ENCODE measurements at regions not wholly inside any gene's neighbourhood (a gene's known extent, or its start where the extent isn't known, plus 50 kb on each side); places are given as distances from the start of the nearest gene placed in this dataset.

- TF ChIP-seq, protein P1, sequence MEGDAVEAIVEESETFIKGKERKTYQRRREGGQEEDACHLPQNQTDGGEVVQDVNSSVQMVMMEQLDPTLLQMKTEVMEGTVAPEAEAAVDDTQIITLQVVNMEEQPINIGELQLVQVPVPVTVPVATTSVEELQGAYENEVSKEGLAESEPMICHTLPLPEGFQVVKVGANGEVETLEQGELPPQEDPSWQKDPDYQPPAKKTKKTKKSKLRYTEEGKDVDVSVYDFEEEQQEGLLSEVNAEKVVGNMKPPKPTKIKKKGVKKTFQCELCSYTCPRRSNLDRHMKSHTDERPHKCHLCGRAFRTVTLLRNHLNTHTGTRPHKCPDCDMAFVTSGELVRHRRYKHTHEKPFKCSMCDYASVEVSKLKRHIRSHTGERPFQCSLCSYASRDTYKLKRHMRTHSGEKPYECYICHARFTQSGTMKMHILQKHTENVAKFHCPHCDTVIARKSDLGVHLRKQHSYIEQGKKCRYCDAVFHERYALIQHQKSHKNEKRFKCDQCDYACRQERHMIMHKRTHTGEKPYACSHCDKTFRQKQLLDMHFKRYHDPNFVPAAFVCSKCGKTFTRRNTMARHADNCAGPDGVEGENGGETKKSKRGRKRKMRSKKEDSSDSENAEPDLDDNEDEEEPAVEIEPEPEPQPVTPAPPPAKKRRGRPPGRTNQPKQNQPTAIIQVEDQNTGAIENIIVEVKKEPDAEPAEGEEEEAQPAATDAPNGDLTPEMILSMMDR (IDR thresholded peaks at IDR 0.05; ENCODE audit: control extremely low read depth, extremely low read depth): no peak
- H3K9ac ChIP-seq (ENCODE audit: insufficient read depth in 1 of 2, low read length in 2 of 2): no peak overlapping the region
- peaks cover 0 to 12% (median 3%) of the 10 kb centered on the region in 4 donors for H3K9me3 ChIP-seq (ENCODE audit: control insufficient read depth in 4 of 4, insufficient read depth in 3 of 4, low read length in 3 of 4)
- ATAC-seq (ENCODE audit: insufficient read depth, low FRiP score) (no peak), DNase-seq (no peak)
- peaks cover 0 to 21% (median 0%) of the 10 kb centered on the region in 5 donors for H3K4me1 ChIP-seq (ENCODE audit: control insufficient read depth in 5 of 5, insufficient read depth in 5 of 5, low read length in 5 of 5)
- H3K27me3 ChIP-seq (ENCODE audit: control insufficient read depth in 3 of 3, insufficient read depth in 3 of 3, low read length in 2 of 3): peaks cover 0 to 8% (median 6%) of the 10 kb centered on the region in 3 donors
- 69 to 74% methylated on average over 5 of the region's 5 CpGs for WGBS, 2 donors
- no peaks in the 10 kb centered on the region for H3K36me3 ChIP-seq (ENCODE audit: control insufficient read depth in 4 of 4, insufficient read depth in 4 of 4, low read length in 4 of 4)
- H3K4me3 ChIP-seq: no peak overlapping the region
- H3K27ac ChIP-seq (ENCODE audit: low read depth in 1 of 2, low read length in 1 of 2): no peak overlapping the region
These were observed 73.0 kb upstream of the IRX3 start for GRCh38 chr16:54359555-54359954.

DNA sequence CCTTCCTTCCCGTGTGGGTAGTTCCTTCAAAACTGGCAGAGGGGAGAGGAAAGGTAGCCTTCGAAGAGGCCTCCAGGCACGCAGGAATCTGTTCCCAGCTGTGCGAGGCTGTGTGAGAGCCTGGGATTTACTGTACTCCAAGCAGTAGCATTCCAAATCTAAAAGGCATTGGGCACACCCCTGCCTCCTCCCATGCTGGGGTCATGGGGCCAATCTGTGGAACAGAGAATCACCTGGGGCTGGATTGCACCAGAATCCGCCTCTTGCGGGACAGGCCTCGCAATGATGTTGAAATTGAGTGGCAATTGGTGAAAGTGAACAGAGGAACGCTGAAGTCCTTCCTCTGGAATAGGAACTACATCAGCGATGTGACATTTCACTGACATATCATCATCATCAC lies 72.5 kb upstream of the IRX3 start:
- Histone ChIP-seq H3K9me3 (ENCODE audit: control insufficient read depth in 4 of 4, insufficient read depth in 3 of 4, low read length in 3 of 4) (peaks cover 0 to 11% (median 3%) of the 10 kb centered on the region in 4 donors), H3K27me3 (ENCODE audit: control insufficient read depth in 3 of 3, insufficient read depth in 3 of 3, low read length in 2 of 3) (peaks cover 0 to 8% (median 6%) of the 10 kb centered on the region in 3 donors), H3K4me1 (ENCODE audit: control insufficient read depth in 5 of 5, insufficient read depth in 5 of 5, low read length in 5 of 5) (peaks cover 0 to 21% (median 0%) of the 10 kb centered on the region in 5 donors), H3K27ac (ENCODE audit: low read depth in 1 of 2, low read length in 1 of 2) (no peak overlapping the region), H3K9ac (ENCODE audit: insufficient read depth in 1 of 2, low read length in 2 of 2) (no peak overlapping the region), H3K36me3 (ENCODE audit: control insufficient read depth in 4 of 4, insufficient read depth in 4 of 4, low read length in 4 of 4) (no peaks in the 10 kb centered on the region), H3K4me3 (no peak overlapping the region)
- 69 to 77% methylated on average over 9 of the region's 9 CpGs for WGBS, 2 donors
- ATAC-seq (ENCODE audit: insufficient read depth, low FRiP score) (no peak), DNase-seq (no peak)
- TF ChIP-seq, protein P1 (IDR thresholded peaks at IDR 0.05; ENCODE audit: control extremely low read depth, extremely low read depth): no peak

- Histone ChIP-seq H3K4me3 (no peak overlapping the region), H3K27me3 (ENCODE audit: control insufficient read depth in 3 of 3, insufficient read depth in 3 of 3, low read length in 2 of 3) (peaks cover 0 to 10% (median 2%) of the 10 kb centered on the region in 3 donors), H3K36me3 (ENCODE audit: control insufficient read depth in 4 of 4, insufficient read depth in 4 of 4, low read length in 4 of 4) (no peaks in the 10 kb centered on the region), H3K4me1 (ENCODE audit: control insufficient read depth in 5 of 5, insufficient read depth in 5 of 5, low read length in 5 of 5) (peaks cover 0 to 9% (median 0%) of the 10 kb centered on the region in 5 donors), H3K9ac (ENCODE audit: insufficient read depth in 1 of 2, low read length in 2 of 2) (no peak overlapping the region), H3K9me3 (ENCODE audit: control insufficient read depth in 4 of 4, insufficient read depth in 3 of 4, low read length in 3 of 4) (peaks cover 0 to 6% (median 3%) of the 10 kb centered on the region in 4 donors), H3K27ac (ENCODE audit: low read depth in 1 of 2, low read length in 1 of 2) (no peak overlapping the region)
- DNase-seq (no peak), ATAC-seq (ENCODE audit: insufficient read depth, low FRiP score) (no peak)
- TF ChIP-seq, protein P1 (IDR thresholded peaks at IDR 0.05; ENCODE audit: control extremely low read depth, extremely low read depth): no peak
- WGBS, 2 donors: 71 to 78% methylated on average over 1 of the region's 1 CpG
These were observed 69.8 kb upstream of the IRX3 start for GRCh38 chr16:54356391-54356790.

DNA sequence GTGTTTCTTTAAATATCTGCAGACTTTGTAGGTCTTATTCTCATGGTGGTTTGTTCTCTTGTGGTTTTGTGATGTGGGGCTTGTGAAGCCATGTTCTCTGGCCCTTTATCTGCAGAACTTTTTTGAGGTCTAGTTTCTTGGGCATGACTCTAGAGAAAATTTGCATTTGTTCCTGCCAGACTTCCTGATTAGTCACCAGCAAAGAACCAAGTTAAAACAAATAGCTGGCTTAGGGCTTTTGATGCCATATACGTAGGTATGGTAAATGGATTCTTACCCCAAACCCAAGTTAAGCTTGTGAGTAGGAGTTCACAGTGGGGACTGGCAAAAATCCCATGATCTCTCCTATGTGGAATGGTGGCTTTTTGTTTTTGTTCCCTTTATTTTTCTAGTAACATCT lies 68.7 kb upstream of the IRX3 start:
- no peak overlapping the region for H3K9ac ChIP-seq (ENCODE audit: insufficient read depth in 1 of 2, low read length in 2 of 2)
- DNase-seq (no peak), ATAC-seq (ENCODE audit: insufficient read depth, low FRiP score) (no peak)
- no peak overlapping the region for H3K4me3 ChIP-seq
- WGBS, 2 donors: 57 to 79% methylated on average over 1 of the region's 1 CpG
- peaks cover 0 to 6% (median 3%) of the 10 kb centered on the region in 4 donors for H3K9me3 ChIP-seq (ENCODE audit: control insufficient read depth in 4 of 4, insufficient read depth in 3 of 4, low read length in 3 of 4)
- H3K36me3 ChIP-seq (ENCODE audit: control insufficient read depth in 4 of 4, insufficient read depth in 4 of 4, low read length in 4 of 4): no peaks in the 10 kb centered on the region
- peaks cover 0 to 8% (median 0%) of the 10 kb centered on the region in 3 donors for H3K27me3 ChIP-seq (ENCODE audit: control insufficient read depth in 3 of 3, insufficient read depth in 3 of 3, low read length in 2 of 3)
- no peak overlapping the region for H3K27ac ChIP-seq (ENCODE audit: low read depth in 1 of 2, low read length in 1 of 2)
- H3K4me1 ChIP-seq (ENCODE audit: control insufficient read depth in 5 of 5, insufficient read depth in 5 of 5, low read length in 5 of 5): peaks cover 0 to 3% (median 0%) of the 10 kb centered on the region in 5 donors
- TF ChIP-seq, protein P1 (IDR thresholded peaks at IDR 0.05; ENCODE audit: control extremely low read depth, extremely low read depth): no peak
